ENCODE measurements at regions not wholly inside any gene's neighbourhood (a gene's known extent, or its start where the extent isn't known, plus 50 kb on each side); places are given as distances from the start of the nearest gene placed in this dataset.

GRCh38 chr6:137651178-137651577 lies 157.0 kb upstream of the OLIG3 start:
- TF ChIP-seq POLR2A (IDR thresholded peaks at IDR 0.05) (no peak), CTCF (IDR thresholded peaks at IDR 0.05) (no peak), POLR2AphosphoS5 (IDR thresholded peaks at IDR 0.05) (no peak), EP300 (IDR thresholded peaks at IDR 0.05) (no peak)

Data from upper lobe of left lung (tissue), 4 donors.